Neural cell (in vitro differentiated cells): ENCODE measurements at regions not wholly inside any gene's neighbourhood (a gene's known extent, or its start where the extent isn't known, plus 50 kb on each side); places are given as distances from the start of the nearest gene placed in this dataset.

Source experiments
- H2AFZ ChIP-seq: fragments of 200-600, 300-800 bp; sonication (generic), shearing (Covaris generic); 2 replicates; pipeline ENCODE4 v1.6.0; 2014; ENCODE audit warnings: low read depth, mild to moderate bottlenecking, antibody characterized with exemption, low read length, moderate library complexity
- H3F3A ChIP-seq: fragments of 200-600 bp; shearing (Covaris generic); 2 replicates; pipeline ENCODE4 v1.6.1; 2016; ENCODE audit warnings: mild to moderate bottlenecking, moderate library complexity, mixed read lengths, antibody characterized with exemption, low read length; ENCODE audit not compliant: insufficient read depth, poor library complexity, severe bottlenecking
- H3K27ac ChIP-seq: fragments of 200-600, 300-800 bp; sonication (generic), shearing (Covaris generic); 2 replicates; pipeline ENCODE4 v1.5.1; 2014; ENCODE audit warnings: mild to moderate bottlenecking, low read length, moderate library complexity
- H3K27me3 ChIP-seq: fragments of 300-800, 200-600 bp; sonication (generic), shearing (Covaris generic); 2 replicates; pipeline ENCODE4 v1.6.0; 2014; ENCODE audit warnings: mild to moderate bottlenecking, low read depth, low read length, moderate library complexity; ENCODE audit not compliant: insufficient read depth
- H3K36me3 ChIP-seq: fragments of 300-800, 200-600 bp; sonication (generic), shearing (Covaris generic); 2 replicates; pipeline ENCODE4 v1.5.1; 2014; ENCODE audit warnings: mild to moderate bottlenecking, antibody characterized with exemption, low read length, moderate library complexity; ENCODE audit not compliant: insufficient read depth
- H3K4me2 ChIP-seq: fragments of 300-800, 200-600 bp; sonication (generic), shearing (Covaris generic); 2 replicates; pipeline ENCODE4 v1.6.0; 2014; ENCODE audit warnings: mild to moderate bottlenecking, low read length
- H3K4me3 ChIP-seq: fragments of 300-800, 200-600 bp; sonication (generic), shearing (Covaris generic); 2 replicates; pipeline ENCODE4 v1.5.1; 2014; ENCODE audit warnings: mild to moderate bottlenecking, low read length, moderate library complexity
- H3K79me2 ChIP-seq: fragments of 200-600 bp; shearing (Covaris generic); replicated peaks from 2 replicates; pipeline ENCODE4 v1.6.0; 2014; ENCODE audit warnings: mild to moderate bottlenecking, low read length, moderate library complexity; ENCODE audit not compliant: insufficient read depth
- H3K9ac ChIP-seq: fragments of 300-800, 200-600 bp; sonication (generic), shearing (Covaris generic); 2 replicates; pipeline ENCODE4 v1.6.1; 2016; ENCODE audit warnings: mild to moderate bottlenecking, low read length, mixed read lengths
- H3K9me2 ChIP-seq: fragments of 200-600 bp; shearing (Covaris generic); 2 replicates; pipeline ENCODE4 v1.6.1; 2016; ENCODE audit warnings: mild to moderate bottlenecking, low read length, mixed read lengths; ENCODE audit not compliant: insufficient read depth
- H3K9me3 ChIP-seq: fragments of 200-600, 300-800 bp; sonication (generic), shearing (Covaris generic); 2 replicates; pipeline ENCODE4 v1.6.1; 2016; ENCODE audit warnings: mild to moderate bottlenecking, mixed run types, low read length, moderate library complexity, mixed read lengths
- H4K20me1 ChIP-seq: fragments of 200-600 bp; shearing (Covaris generic); 2 replicates; pipeline ENCODE4 v1.6.1; 2016; ENCODE audit warnings: mild to moderate bottlenecking, mixed run types; ENCODE audit not compliant: insufficient read depth
- CTCF ChIP-seq: fragments of 450-650 bp; IDR thresholded peaks from 2 replicates; pipeline ENCODE4 v1.5.1; 2014; ENCODE audit warnings: antibody characterized with exemption, mild to moderate bottlenecking, moderate library complexity; ENCODE audit not compliant: poor library complexity, severe bottlenecking
- EP300 ChIP-seq: fragments of 450-650 bp; conservative IDR thresholded peaks from 2 replicates; pipeline ENCODE4 v1.6.1; 2014; ENCODE audit warnings: antibody characterized with exemption, mild to moderate bottlenecking, moderate library complexity; ENCODE audit not compliant: poor library complexity, severe bottlenecking
- EZH2 ChIP-seq: fragments of 200-600, 300-800 bp; shearing (Covaris generic), sonication (generic); IDR thresholded peaks from 2 replicates; pipeline ENCODE4 v1.6.1; 2014; ENCODE audit warnings: antibody characterized with exemption, low read length, borderline replicate concordance, mild to moderate bottlenecking; ENCODE audit not compliant: insufficient read depth, poor library complexity, severe bottlenecking
- MXI1 ChIP-seq: fragments of 450-650 bp; conservative IDR thresholded peaks from 2 replicates; pipeline ENCODE4 v1.6.1; 2014; ENCODE audit warnings: antibody characterized with exemption, mild to moderate bottlenecking; ENCODE audit not compliant: poor library complexity, severe bottlenecking
- POLR2AphosphoS5 ChIP-seq: IDR thresholded peaks from 2 replicates; pipeline ENCODE4 v1.6.1; 2012
- RAD21 ChIP-seq: fragments of 450-650 bp; conservative IDR thresholded peaks from 2 replicates; pipeline ENCODE4 v1.6.1; 2014; ENCODE audit warnings: antibody characterized with exemption, mild to moderate bottlenecking, moderate library complexity
- REST ChIP-seq: IDR thresholded peaks from 2 replicates; pipeline ENCODE4 v1.6.1; 2012; ENCODE audit warnings: borderline replicate concordance
- SMC3 ChIP-seq: fragments of 450-650 bp; conservative IDR thresholded peaks from 2 replicates; pipeline ENCODE4 v1.6.1; 2014; ENCODE audit warnings: antibody characterized with exemption, mild to moderate bottlenecking, moderate library complexity; ENCODE audit not compliant: poor library complexity
- TAF1 ChIP-seq: IDR thresholded peaks from 2 replicates; pipeline ENCODE4 v1.6.1; 2012; ENCODE audit warnings: low read depth

GRCh38 chr14:94930690-94931089, 160.8 kb upstream of the GSC start:
- H3K36me3 ChIP-seq: no peaks in the 10 kb centered on the region
- no peaks in the 10 kb centered on the region for H3K79me2 ChIP-seq
- no peak overlapping the region for H2AFZ ChIP-seq
- H3K9me2 ChIP-seq: no peaks in the 10 kb centered on the region
- H3K4me2 ChIP-seq: no peak overlapping the region
- H3K9ac ChIP-seq: no peak overlapping the region
- no peaks in the 10 kb centered on the region for H3K9me3 ChIP-seq
- H3F3A ChIP-seq: no peaks in the 10 kb centered on the region
- no peak overlapping the region for H3K4me3 ChIP-seq
- no peaks in the 10 kb centered on the region for H3K27me3 ChIP-seq
- no peaks in the 10 kb centered on the region for H4K20me1 ChIP-seq
- no peak overlapping the region for H3K27ac ChIP-seq
- TF ChIP-seq EP300 (no peak), EZH2 (no peak), SMC3 (no peak), CTCF (no peak), POLR2AphosphoS5 (no peak)

- no peak overlapping the region for H2AFZ ChIP-seq
Measured at GRCh38 chr14:94929354-94929753, 159.4 kb upstream of the GSC start.

More at GRCh38 chr14:94929354-94929753, 159.4 kb upstream of the GSC start:
- no peaks in the 10 kb centered on the region for H3F3A ChIP-seq
- H3K4me3 ChIP-seq: no peak overlapping the region
- no peaks in the 10 kb centered on the region for H3K79me2 ChIP-seq
- no peak for TF ChIP-seq RAD21
- no peak for TF ChIP-seq EP300
- TF ChIP-seq POLR2AphosphoS5: no peak
- no peak for TF ChIP-seq REST
- no peak for TF ChIP-seq TAF1
- TF ChIP-seq MXI1: no peak
- TF ChIP-seq SMC3: no peak
- no peak overlapping the region for H3K27ac ChIP-seq
- H3K9ac ChIP-seq: no peak overlapping the region
- no peaks in the 10 kb centered on the region for H3K9me3 ChIP-seq
- no peaks in the 10 kb centered on the region for H4K20me1 ChIP-seq
- H3K9me2 ChIP-seq: no peaks in the 10 kb centered on the region
- H3K36me3 ChIP-seq: no peaks in the 10 kb centered on the region
- no peaks in the 10 kb centered on the region for H3K27me3 ChIP-seq
- no peak overlapping the region for H3K4me2 ChIP-seq
